LHCN-M2 (cell line): ENCODE measurements at regions not wholly inside any gene's neighbourhood (a gene's known extent, or its start where the extent isn't known, plus 50 kb on each side); places are given as distances from the start of the nearest gene placed in this dataset.
A peak's percentile ranks its signal among the peaks of the same experiment; 100 is the strongest.
"Not testable (repeated sequence)": the region's sequence is repeated elsewhere in the genome, so short reads cannot be mapped to it uniquely, and the experiment has no call there.

Experiments
- DNase-seq: peaks from one replicate; pipeline ENCODE4 v3.0.0-alpha.2; 2012; ENCODE audit warnings: low read depth

GRCh38 chr9:16052757-16053530, 500.1 kb downstream of the CCDC171 start:
- no peak for DNase-seq

GRCh38 chr9:16057541-16057940, 504.7 kb downstream of the CCDC171 start:
- DNase-seq, result no peak

- peak; percentile 94 for DNase-seq
Observed at GRCh38 chr9:16058131-16058549, 505.3 kb downstream of the CCDC171 start.

- no peak for DNase-seq
Observed at GRCh38 chr9:16060436-16061129, 507.7 kb downstream of the CCDC171 start.

- peak; percentile 98 for DNase-seq
Observed at GRCh38 chr9:16062542-16063240, 509.8 kb downstream of the CCDC171 start.

GRCh38 chr9:16063241-16063591, 510.4 kb downstream of the CCDC171 start:
- no peak for DNase-seq

- no peak for DNase-seq
Observed at GRCh38 chr9:16064771-16065170, 511.9 kb downstream of the CCDC171 start.

GRCh38 chr9:16066201-16066600, 513.4 kb downstream of the CCDC171 start:
- not testable (repeated sequence) for DNase-seq

GRCh38 chr9:16068476-16068875, 515.6 kb downstream of the CCDC171 start:
- no peak for DNase-seq

GRCh38 chr9:16069249-16069648, 516.4 kb downstream of the CCDC171 start:
- no peak for DNase-seq

GRCh38 chr9:16069671-16070454, 517.0 kb downstream of the CCDC171 start:
- DNase-seq, result peak; percentile 9

GRCh38 chr9:16070455-16071145, 517.8 kb downstream of the CCDC171 start:
- DNase-seq, result no peak

- DNase-seq, result no peak
Observed at GRCh38 chr9:16071400-16071799, 518.6 kb downstream of the CCDC171 start.

- DNase-seq, result peak; percentile 38
Observed at GRCh38 chr9:16074963-16075362, 522.1 kb downstream of the CCDC171 start.

GRCh38 chr9:16075696-16076095, 522.9 kb downstream of the CCDC171 start:
- DNase-seq, result no peak

GRCh38 chr9:16076511-16076910, 523.7 kb downstream of the CCDC171 start:
- DNase-seq, result no peak

- peak; percentile 30 for DNase-seq
Observed at GRCh38 chr9:16082796-16083195, 530.0 kb downstream of the CCDC171 start.

- DNase-seq, result no peak
Observed at GRCh38 chr9:16085167-16085726, 532.4 kb downstream of the CCDC171 start.

GRCh38 chr9:16090907-16091629, 538.2 kb downstream of the CCDC171 start:
- DNase-seq, result peak; percentile 41
